ENCODE measurements at regions not wholly inside any gene's neighbourhood (a gene's known extent, or its start where the extent isn't known, plus 50 kb on each side); places are given as distances from the start of the nearest gene placed in this dataset.

GRCh38 chr9:91033270-91033669 is 231.7 kb downstream of the SYK start:
- TF ChIP-seq CTCF (IDR thresholded peaks at IDR 0.05) (no peak), ZFX (IDR thresholded peaks at IDR 0.05; ENCODE audit: borderline replicate concordance) (no peak)

Data from 22Rv1 (cell line).